ENCODE measurements at regions not wholly inside any gene's neighbourhood (a gene's known extent, or its start where the extent isn't known, plus 50 kb on each side); places are given as distances from the start of the nearest gene placed in this dataset.
"Not testable (repeated sequence)": the region's sequence is repeated elsewhere in the genome, so short reads cannot be mapped to it uniquely, and the experiment has no call there.

DNA sequence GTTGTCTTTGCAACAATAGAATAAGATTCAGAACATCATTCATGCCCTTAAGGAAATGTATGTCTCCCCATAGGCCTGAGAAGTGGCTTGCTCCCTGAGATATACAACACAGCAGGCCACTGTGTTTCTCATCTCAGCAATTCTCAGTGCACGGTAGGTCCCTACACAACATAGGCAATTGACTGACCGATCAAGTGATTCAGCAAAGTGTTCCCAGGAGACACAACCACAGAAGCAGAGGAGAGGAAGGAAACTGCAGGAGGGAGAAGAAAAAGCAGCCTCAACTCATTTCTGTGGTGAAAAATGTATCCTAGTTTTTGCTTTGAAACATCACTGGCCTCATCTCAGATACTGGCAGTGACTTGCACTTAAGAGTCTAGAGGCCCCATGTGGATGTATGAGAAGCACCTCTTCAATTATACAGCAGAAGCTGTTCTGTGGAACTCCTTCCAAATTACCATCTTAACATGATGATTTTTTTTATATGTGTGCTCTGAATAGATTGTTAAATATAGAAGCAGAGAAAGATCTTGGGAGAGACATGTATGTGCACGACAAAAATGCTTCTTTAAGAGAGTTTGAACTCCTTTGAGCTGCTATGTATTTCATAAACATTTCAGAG, 306.8 kb downstream of the XPNPEP1 start:
- Histone ChIP-seq H3K36me3 (ENCODE audit: control insufficient read depth in 2 of 2, insufficient read depth in 2 of 2, low read length in 1 of 2) (no peaks in the 10 kb centered on the region), H3K4me3 (ENCODE audit: low read length in 2 of 2) (no peak overlapping the region), H3K27me3 (ENCODE audit: control insufficient read depth in 2 of 2, insufficient read depth in 1 of 2, low read length in 1 of 2) (no peaks in the 10 kb centered on the region), H3K27ac (ENCODE audit: low read depth in 1 of 2, low read length in 1 of 2) (no peak overlapping the region), H3K9me3 (ENCODE audit: control insufficient read depth in 2 of 2, insufficient read depth in 1 of 2, low read length in 1 of 2) (no peaks in the 10 kb centered on the region), H3K4me1 (ENCODE audit: control insufficient read depth in 2 of 2, insufficient read depth in 2 of 2, low read length in 2 of 2) (no peaks in the 10 kb centered on the region)
- whole genome bisulfite sequencing, result 70% methylated on average over 3 of the region's 3 CpGs
- DNase-seq (ENCODE audit: low read depth in 6 of 9, low spot score in 9 of 9), result no peak

DNA sequence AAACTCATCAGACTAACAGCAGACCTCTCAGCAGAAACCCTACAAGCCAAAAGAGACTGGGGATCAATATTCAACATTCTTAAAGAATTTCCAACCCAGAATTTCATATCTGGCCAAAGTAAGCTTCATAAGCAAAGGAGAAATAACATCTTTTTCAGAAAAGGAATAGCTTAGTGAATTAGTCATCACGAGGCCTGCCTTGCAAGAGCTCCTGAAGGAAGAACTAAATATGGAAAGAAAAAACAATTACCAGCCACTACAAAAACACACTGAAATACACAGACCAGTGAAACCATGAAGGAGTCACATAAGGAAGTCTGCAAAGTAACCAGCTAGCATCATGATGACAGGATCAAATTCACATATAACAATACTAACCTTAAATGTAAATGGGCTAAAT, 328.0 kb downstream of the XPNPEP1 start:
- 70% methylated on average over 1 of the region's 1 CpG for WGBS
- not testable (repeated sequence) for H3K9me3 ChIP-seq (ENCODE audit: control insufficient read depth in 2 of 2, insufficient read depth in 1 of 2, low read length in 1 of 2); H3K27me3 ChIP-seq (ENCODE audit: control insufficient read depth in 2 of 2, insufficient read depth in 1 of 2, low read length in 1 of 2); H3K4me1 ChIP-seq (ENCODE audit: control insufficient read depth in 2 of 2, insufficient read depth in 2 of 2, low read length in 2 of 2); H3K36me3 ChIP-seq (ENCODE audit: control insufficient read depth in 2 of 2, insufficient read depth in 2 of 2, low read length in 1 of 2); H3K4me3 ChIP-seq (ENCODE audit: low read length in 2 of 2); H3K27ac ChIP-seq (ENCODE audit: low read depth in 1 of 2, low read length in 1 of 2); DNase-seq (ENCODE audit: low read depth in 6 of 9, low spot score in 9 of 9)

DNA sequence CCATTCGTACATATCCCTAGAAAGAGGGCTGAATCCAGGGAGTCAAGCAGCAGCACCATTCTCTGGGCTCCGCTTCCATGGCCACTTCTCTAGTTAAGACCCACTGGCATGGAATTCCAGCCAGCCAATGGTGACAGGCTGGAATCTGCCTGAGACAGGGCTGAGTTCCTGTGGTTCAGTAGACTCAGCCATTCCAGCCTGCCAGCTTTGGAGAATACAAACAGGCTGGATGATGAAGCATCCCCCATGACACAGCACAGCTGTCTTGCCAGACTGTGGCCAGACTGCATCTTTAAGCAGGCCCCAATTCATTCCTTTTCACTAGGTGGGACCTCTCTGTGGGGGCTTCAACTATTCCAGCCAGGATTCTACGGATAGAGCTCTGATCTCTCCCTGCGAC, 329.6 kb downstream of the XPNPEP1 start:
- H3K27me3 ChIP-seq (ENCODE audit: control insufficient read depth in 2 of 2, insufficient read depth in 1 of 2, low read length in 1 of 2), result no peaks in the 10 kb centered on the region

DNA sequence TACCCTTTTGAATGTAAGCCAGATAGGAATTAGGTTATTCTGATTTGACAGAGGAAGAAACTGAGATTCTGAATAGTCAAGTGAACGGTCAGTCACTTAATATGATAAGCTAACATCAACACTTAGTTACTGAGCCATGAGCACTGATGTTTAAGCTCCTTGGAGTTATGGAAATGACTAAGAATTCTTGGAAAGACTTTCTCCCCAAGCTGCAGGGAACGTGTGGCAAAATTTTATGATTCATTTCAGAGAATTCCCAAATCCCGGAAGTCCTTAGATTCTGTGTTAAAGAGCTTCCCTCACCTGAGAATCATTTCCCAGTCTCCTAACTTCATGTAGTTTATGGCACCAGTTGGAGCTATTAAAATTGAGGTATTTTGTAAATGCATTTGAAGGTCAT, 330.9 kb downstream of the XPNPEP1 start:
- 92% methylated on average over 3 of the region's 3 CpGs for WGBS
- no peaks in the 10 kb centered on the region for H3K4me1 ChIP-seq (ENCODE audit: control insufficient read depth in 2 of 2, insufficient read depth in 2 of 2, low read length in 2 of 2)
- H3K9me3 ChIP-seq (ENCODE audit: control insufficient read depth in 2 of 2, insufficient read depth in 1 of 2, low read length in 1 of 2), result peaks cover 0 to 4% of the 10 kb centered on the region in 2 donors
- no peaks in the 10 kb centered on the region for H3K27me3 ChIP-seq (ENCODE audit: control insufficient read depth in 2 of 2, insufficient read depth in 1 of 2, low read length in 1 of 2)
- no peak overlapping the region for H3K27ac ChIP-seq (ENCODE audit: low read depth in 1 of 2, low read length in 1 of 2)
- no peaks in the 10 kb centered on the region for H3K36me3 ChIP-seq (ENCODE audit: control insufficient read depth in 2 of 2, insufficient read depth in 2 of 2, low read length in 1 of 2)
- no peak overlapping the region for H3K4me3 ChIP-seq (ENCODE audit: low read length in 2 of 2)
- no peak for DNase-seq (ENCODE audit: low read depth in 6 of 9, low spot score in 9 of 9)

More for the DNA sequence above, 329.6 kb downstream of the XPNPEP1 start:
- no peaks in the 10 kb centered on the region for H3K4me1 ChIP-seq (ENCODE audit: control insufficient read depth in 2 of 2, insufficient read depth in 2 of 2, low read length in 2 of 2)
- 69% methylated on average over 4 of the region's 4 CpGs for WGBS
- no peak overlapping the region for H3K4me3 ChIP-seq (ENCODE audit: low read length in 2 of 2)
- peaks cover 0 to 4% of the 10 kb centered on the region in 2 donors for H3K9me3 ChIP-seq (ENCODE audit: control insufficient read depth in 2 of 2, insufficient read depth in 1 of 2, low read length in 1 of 2)
- no peaks in the 10 kb centered on the region for H3K36me3 ChIP-seq (ENCODE audit: control insufficient read depth in 2 of 2, insufficient read depth in 2 of 2, low read length in 1 of 2)
- DNase-seq (ENCODE audit: low read depth in 6 of 9, low spot score in 9 of 9), result no peak
- no peak overlapping the region for H3K27ac ChIP-seq (ENCODE audit: low read depth in 1 of 2, low read length in 1 of 2)

DNA sequence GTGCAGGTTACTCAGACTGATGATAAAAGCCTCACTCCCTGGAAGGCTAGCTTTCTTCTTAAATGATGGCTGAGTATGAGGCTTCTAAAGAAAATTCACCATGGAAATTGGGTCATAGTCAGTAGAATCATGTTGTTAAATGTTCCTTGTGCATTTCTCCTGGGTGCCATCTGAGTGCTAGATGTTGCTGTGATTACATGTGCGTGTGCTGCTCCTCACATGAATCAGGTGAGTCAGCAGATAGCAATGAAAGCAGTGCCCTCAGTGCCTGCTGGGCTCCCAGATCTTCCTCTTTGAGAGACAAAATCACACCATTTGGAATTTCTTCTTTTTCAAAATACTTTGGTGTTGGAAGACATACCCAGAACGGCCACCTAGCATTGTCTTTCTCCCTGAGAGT, 331.7 kb downstream of the XPNPEP1 start:
- WGBS, result 86% methylated on average over 2 of the region's 2 CpGs

GRCh38 chr10:109588259-109588658, 335.1 kb downstream of the XPNPEP1 start:
- DNase-seq (ENCODE audit: low read depth in 6 of 9, low spot score in 9 of 9), result no peak
- H3K27ac ChIP-seq (ENCODE audit: low read depth in 1 of 2, low read length in 1 of 2), result no peak overlapping the region
- no peaks in the 10 kb centered on the region for H3K4me1 ChIP-seq (ENCODE audit: control insufficient read depth in 2 of 2, insufficient read depth in 2 of 2, low read length in 2 of 2)
- H3K4me3 ChIP-seq (ENCODE audit: low read length in 2 of 2), result no peak overlapping the region
- WGBS, result 88% methylated on average over 3 of the region's 3 CpGs
- no peaks in the 10 kb centered on the region for H3K27me3 ChIP-seq (ENCODE audit: control insufficient read depth in 2 of 2, insufficient read depth in 1 of 2, low read length in 1 of 2)
- no peaks in the 10 kb centered on the region for H3K36me3 ChIP-seq (ENCODE audit: control insufficient read depth in 2 of 2, insufficient read depth in 2 of 2, low read length in 1 of 2)
- no peaks in the 10 kb centered on the region for H3K9me3 ChIP-seq (ENCODE audit: control insufficient read depth in 2 of 2, insufficient read depth in 1 of 2, low read length in 1 of 2)

More for the DNA sequence above, 331.7 kb downstream of the XPNPEP1 start:
- H3K27me3 ChIP-seq (ENCODE audit: control insufficient read depth in 2 of 2, insufficient read depth in 1 of 2, low read length in 1 of 2), result no peaks in the 10 kb centered on the region
- H3K4me3 ChIP-seq (ENCODE audit: low read length in 2 of 2), result no peak overlapping the region
- DNase-seq (ENCODE audit: low read depth in 6 of 9, low spot score in 9 of 9), result no peak
- no peak overlapping the region for H3K27ac ChIP-seq (ENCODE audit: low read depth in 1 of 2, low read length in 1 of 2)
- H3K4me1 ChIP-seq (ENCODE audit: control insufficient read depth in 2 of 2, insufficient read depth in 2 of 2, low read length in 2 of 2), result no peaks in the 10 kb centered on the region
- no peaks in the 10 kb centered on the region for H3K36me3 ChIP-seq (ENCODE audit: control insufficient read depth in 2 of 2, insufficient read depth in 2 of 2, low read length in 1 of 2)
- H3K9me3 ChIP-seq (ENCODE audit: control insufficient read depth in 2 of 2, insufficient read depth in 1 of 2, low read length in 1 of 2), result peaks cover 0 to 4% of the 10 kb centered on the region in 2 donors

DNA sequence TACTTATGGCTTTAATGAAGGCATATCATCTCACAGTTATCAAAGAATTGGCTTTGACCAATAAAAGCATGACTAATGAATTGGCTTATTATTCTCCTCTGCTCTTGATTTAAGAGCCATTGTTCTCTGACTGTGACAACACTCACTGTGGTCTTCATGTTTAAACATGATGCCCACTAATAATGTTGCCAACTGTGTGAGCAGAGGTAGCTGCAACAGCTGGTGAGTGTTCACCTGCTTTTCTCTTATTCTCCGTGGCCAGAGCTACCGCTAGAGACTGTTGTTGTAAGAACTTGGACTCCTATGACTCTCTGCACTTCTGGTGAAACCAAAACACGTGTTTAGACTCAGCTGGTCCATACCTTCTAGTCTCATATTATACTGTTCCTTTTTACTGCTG, 335.9 kb downstream of the XPNPEP1 start:
- no peak overlapping the region for H3K27ac ChIP-seq (ENCODE audit: low read depth in 1 of 2, low read length in 1 of 2)
- H3K4me3 ChIP-seq (ENCODE audit: low read length in 2 of 2), result no peak overlapping the region
- no peak for DNase-seq (ENCODE audit: low read depth in 6 of 9, low spot score in 9 of 9)
- H3K27me3 ChIP-seq (ENCODE audit: control insufficient read depth in 2 of 2, insufficient read depth in 1 of 2, low read length in 1 of 2), result no peaks in the 10 kb centered on the region
- H3K9me3 ChIP-seq (ENCODE audit: control insufficient read depth in 2 of 2, insufficient read depth in 1 of 2, low read length in 1 of 2), result no peaks in the 10 kb centered on the region
- 82% methylated on average over 3 of the region's 3 CpGs for WGBS
- H3K36me3 ChIP-seq (ENCODE audit: control insufficient read depth in 2 of 2, insufficient read depth in 2 of 2, low read length in 1 of 2), result no peaks in the 10 kb centered on the region
- no peaks in the 10 kb centered on the region for H3K4me1 ChIP-seq (ENCODE audit: control insufficient read depth in 2 of 2, insufficient read depth in 2 of 2, low read length in 2 of 2)

DNA sequence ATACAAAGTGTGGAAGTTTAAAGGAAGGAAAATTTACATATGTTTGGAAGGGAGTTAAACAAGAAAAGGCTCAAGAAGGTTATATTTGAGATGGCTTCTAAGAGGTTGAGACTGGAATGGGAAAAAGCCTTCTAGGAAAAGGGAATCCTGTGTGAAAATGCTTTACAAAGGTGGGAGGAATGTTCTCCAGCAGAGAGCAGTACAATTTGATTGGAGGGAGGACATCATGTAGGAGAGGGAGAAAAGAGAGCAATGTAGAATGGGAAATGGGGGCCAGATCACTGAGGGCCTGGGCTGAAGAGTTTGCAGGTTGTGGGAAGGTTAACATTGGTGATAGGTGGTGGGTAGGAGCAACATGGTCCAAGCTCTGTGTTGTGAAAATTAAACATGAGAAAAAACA, 366.9 kb downstream of the XPNPEP1 start:
- H3K27me3 ChIP-seq (ENCODE audit: control insufficient read depth in 2 of 2, insufficient read depth in 1 of 2, low read length in 1 of 2), result no peaks in the 10 kb centered on the region
- no peak overlapping the region for H3K27ac ChIP-seq (ENCODE audit: low read depth in 1 of 2, low read length in 1 of 2)
- no peaks in the 10 kb centered on the region for H3K9me3 ChIP-seq (ENCODE audit: control insufficient read depth in 2 of 2, insufficient read depth in 1 of 2, low read length in 1 of 2)
- H3K4me3 ChIP-seq (ENCODE audit: low read length in 2 of 2), result no peak overlapping the region
- H3K36me3 ChIP-seq (ENCODE audit: control insufficient read depth in 2 of 2, insufficient read depth in 2 of 2, low read length in 1 of 2), result no peaks in the 10 kb centered on the region
- DNase-seq (ENCODE audit: low read depth in 6 of 9, low spot score in 9 of 9), result no peak
- no peaks in the 10 kb centered on the region for H3K4me1 ChIP-seq (ENCODE audit: control insufficient read depth in 2 of 2, insufficient read depth in 2 of 2, low read length in 2 of 2)

- not testable (repeated sequence) for H3K27me3 ChIP-seq (ENCODE audit: control insufficient read depth in 2 of 2, insufficient read depth in 1 of 2, low read length in 1 of 2); DNase-seq (ENCODE audit: low read depth in 6 of 9, low spot score in 9 of 9); H3K36me3 ChIP-seq (ENCODE audit: control insufficient read depth in 2 of 2, insufficient read depth in 2 of 2, low read length in 1 of 2); H3K9me3 ChIP-seq (ENCODE audit: control insufficient read depth in 2 of 2, insufficient read depth in 1 of 2, low read length in 1 of 2); H3K4me3 ChIP-seq (ENCODE audit: low read length in 2 of 2); H3K4me1 ChIP-seq (ENCODE audit: control insufficient read depth in 2 of 2, insufficient read depth in 2 of 2, low read length in 2 of 2); H3K27ac ChIP-seq (ENCODE audit: low read depth in 1 of 2, low read length in 1 of 2)
- 68% methylated on average over 8 of the region's 8 CpGs for WGBS
These were observed 381.2 kb downstream of the XPNPEP1 start for GRCh38 chr10:109542050-109542603.
